HCT116 (cell line): ENCODE measurements at regions not wholly inside any gene's neighbourhood (a gene's known extent, or its start where the extent isn't known, plus 50 kb on each side); places are given as distances from the start of the nearest gene placed in this dataset.

Experiments used
- ATAC-seq: fragments of 200-7000 bp; cut with Tn5 transposase; 2 replicates; pipeline ENCODE4 v1.9.1; 2020; ENCODE audit warnings: mild to moderate bottlenecking, moderate library complexity
- BruUV-seq: library from RNA; stranded (reverse); fragments of 400-500 nt; replicated peaks from 2 replicates; lab custom pipeline; 2021; lab: Mats Ljungman, UMichigan
- CTCF ChIA-PET: fragments of 300-600 bp; sonication (Branson Sonifier 250); formaldehyde crosslinking; loops from one replicate; lab custom pipeline; 2021; ENCODE audit warnings: antibody characterized with exemption; lab: Charles Lee
- POLR2A ChIA-PET: fragments of 300-600, 350-600 bp; sonication (Branson Sonifier 250); formaldehyde crosslinking; loops from one replicate; lab custom pipeline; 2021; ENCODE audit warnings: antibody characterized with exemption; lab: Charles Lee
- RAD21 ChIA-PET, 2 experiments: fragments of 300-600 bp; sonication (Branson Sonifier 250); formaldehyde crosslinking; loops; one replicate each; lab custom pipeline; 2023; ENCODE audit warnings: low total read pairs in 2 of 2; ENCODE audit not compliant: uncharacterized antibody in 2 of 2, unreplicated experiment in 2 of 2, low non-redundant PET in 1 of 2; lab: Charles Lee
- DNase-seq: peaks from one replicate; pipeline ENCODE4 v3.0.0-alpha.2; 2010; ENCODE audit warnings: low read depth, low spot score
- H2AFZ ChIP-seq: fragments of 200-600 bp; shearing (Covaris generic), sonication (generic); 2 replicates; pipeline ENCODE4 v1.6.1; 2017; ENCODE audit warnings: low read depth, mixed run types, mixed read lengths, antibody characterized with exemption, low read length; ENCODE audit not compliant: poor library complexity, severe bottlenecking
- H3K27ac ChIP-seq: 2 replicates; pipeline ENCODE4 v1.5.1; 2012; ENCODE audit warnings: low read depth, low read length
- H3K27me3 ChIP-seq: fragments of 200-600 bp; sonication (generic); 2 replicates; pipeline ENCODE4 v1.6.1; 2016; ENCODE audit warnings: mixed run types, low read length, mixed read lengths; ENCODE audit not compliant: insufficient read depth
- H3K36me3 ChIP-seq, 2 experiments: fragments of 200-500 bp in 1 of 2; fragments of 200-600 bp in 1 of 2; sonication (Bioruptor generic) in 1 of 2; sonication (generic) in 1 of 2; 2 replicates each; pipeline versions ENCODE4 v1.5.1 to v1.6.1; 2014 to 2016; ENCODE audit warnings: low read length in 2 of 2, inconsistent platforms in 1 of 2, mixed read lengths in 1 of 2, mixed run types in 1 of 2; ENCODE audit not compliant: insufficient read depth in 2 of 2, control insufficient read depth in 1 of 2
- H3K4me1 ChIP-seq, 2 experiments: fragments of 200-600 bp in 1 of 2; sonication (generic) in 1 of 2; 2 replicates each; pipeline versions ENCODE4 v1.5.1 to v1.6.1; 2012 to 2017; ENCODE audit warnings: low read length in 2 of 2, inconsistent platforms in 1 of 2, mild to moderate bottlenecking in 1 of 2, mixed read lengths in 1 of 2, mixed run types in 1 of 2, moderate library complexity in 1 of 2; ENCODE audit not compliant: insufficient read depth in 2 of 2, control insufficient read depth in 1 of 2
- H3K4me2 ChIP-seq: fragments of 200-600 bp; sonication (generic); 2 replicates; pipeline ENCODE4 v1.6.1; 2017; ENCODE audit warnings: mixed run types, low read length, mixed read lengths
- H3K4me3 ChIP-seq, 2 experiments: fragments of 200-600 bp in 1 of 2; sonication (generic) in 1 of 2; replicated peaks in 1 of 2; 2 replicates each; pipeline ENCODE4 v1.5.1; 2011 to 2016; ENCODE audit warnings: low read length in 2 of 2, control low read depth in 1 of 2, low read depth in 1 of 2, mild to moderate bottlenecking in 1 of 2, mixed read lengths in 1 of 2, mixed run types in 1 of 2
- H3K79me2 ChIP-seq: fragments of 200-600 bp; sonication (generic); 2 replicates; pipeline ENCODE4 v1.6.1; 2017; ENCODE audit warnings: mild to moderate bottlenecking, mixed run types, low read length, moderate library complexity, mixed read lengths; ENCODE audit not compliant: insufficient read depth
- H3K9ac ChIP-seq: fragments of 200-600 bp; sonication (generic); 2 replicates; pipeline ENCODE4 v1.6.1; 2016; ENCODE audit warnings: low read length, mixed read lengths
- H3K9me2 ChIP-seq: fragments of 200-600 bp; sonication (generic), shearing (Covaris generic); 2 replicates; pipeline ENCODE4 v1.6.1; 2017; ENCODE audit warnings: mixed run types, mild to moderate bottlenecking, moderate library complexity; ENCODE audit not compliant: insufficient read depth
- H3K9me3 ChIP-seq, 2 experiments: fragments of 200-500 bp in 1 of 2; fragments of 200-600 bp in 1 of 2; sonication (Bioruptor generic) in 1 of 2; sonication (generic) in 1 of 2; 2 replicates each; pipeline ENCODE4 v1.6.1; 2014 to 2017; ENCODE audit warnings: low read length in 2 of 2, mixed read lengths in 2 of 2, inconsistent platforms in 1 of 2, low read depth in 1 of 2, mild to moderate bottlenecking in 1 of 2, mixed run types in 1 of 2, moderate library complexity in 1 of 2; ENCODE audit not compliant: control insufficient read depth in 1 of 2, insufficient read depth in 1 of 2
- H4K20me1 ChIP-seq: fragments of 200-600 bp; sonication (generic), shearing (Covaris generic); 2 replicates; pipeline ENCODE4 v1.6.1; 2017; ENCODE audit warnings: mixed run types, mild to moderate bottlenecking, moderate library complexity; ENCODE audit not compliant: insufficient read depth
- CBX3 ChIP-seq: IDR thresholded peaks from 2 replicates; pipeline ENCODE4 v1.6.1; 2012; ENCODE audit warnings: low read depth
- EGR1 ChIP-seq: IDR thresholded peaks from 2 replicates; pipeline ENCODE4 v1.6.1; 2012; ENCODE audit warnings: low read depth
- EZH2 ChIP-seq: fragments of 200-600 bp; sonication (generic); IDR thresholded peaks from 2 replicates; pipeline ENCODE4 v1.6.1; 2017; ENCODE audit warnings: antibody characterized with exemption, mixed run types
- EZH2phosphoT487 ChIP-seq: fragments of 200-600 bp; IDR thresholded peaks from 2 replicates; pipeline ENCODE4 v1.6.1; 2018; ENCODE audit warnings: antibody characterized with exemption, borderline replicate concordance
- FOSL1 ChIP-seq: IDR thresholded peaks from 2 replicates; pipeline ENCODE4 v1.6.1; 2012; ENCODE audit warnings: low read depth
- JUND ChIP-seq: IDR thresholded peaks from 2 replicates; pipeline ENCODE4 v1.6.1; 2012
- SP1 ChIP-seq: IDR thresholded peaks from 2 replicates; pipeline ENCODE4 v1.6.1; 2012; ENCODE audit warnings: low read depth
- SRF ChIP-seq: IDR thresholded peaks from 2 replicates; pipeline ENCODE4 v1.6.1; 2012; ENCODE audit warnings: low read depth
- TCF7L2 ChIP-seq: IDR thresholded peaks from 2 replicates; pipeline ENCODE4 v1.7.0; 2011; ENCODE audit warnings: borderline replicate concordance, inconsistent platforms; ENCODE audit not compliant: insufficient read depth, insufficient read length; ENCODE audit errors: extremely low read depth
- ZFX ChIP-seq: fragments of 450-650 bp; IDR thresholded peaks from 2 replicates; pipeline ENCODE4 v1.6.1; 2017
- ZNF274 ChIP-seq: fragments of 200-500 bp; sonication (Bioruptor generic); IDR thresholded peaks from 2 replicates; pipeline ENCODE4 v1.6.1; 2014; ENCODE audit warnings: mild to moderate bottlenecking, low read depth, low read length, inconsistent platforms
- intact Hi-C: fragments of 100-400 bp; cut with micrococcal nuclease; formaldehyde crosslinking; loops from 2 replicates; pipeline ENCODE4 v1.10.0; 2022

DNA sequence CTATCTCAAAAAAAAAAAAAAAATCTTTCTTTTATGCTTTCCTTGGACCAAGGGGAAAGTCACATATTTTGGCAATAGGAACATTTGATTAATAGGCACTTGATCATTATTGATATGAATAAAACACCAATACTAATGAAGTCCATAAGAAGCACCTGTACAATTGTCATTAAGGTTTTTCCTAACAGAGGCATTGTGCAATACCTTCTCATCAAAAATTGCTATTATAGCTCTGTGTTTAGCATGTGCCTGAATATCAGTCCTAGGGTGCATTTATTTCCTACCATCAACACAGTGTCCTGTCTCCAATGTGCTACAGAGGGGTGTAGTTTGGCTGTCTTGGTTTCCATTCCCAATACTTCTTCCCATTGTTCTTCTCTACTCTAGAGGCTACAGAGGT, 483.8 kb upstream of the SPRED2 start:
- no peak for DNase-seq
- no peak for TF ChIP-seq SP1
- no peaks in the 10 kb centered on the region for H3K4me1 ChIP-seq
- peaks cover 34% of the 10 kb centered on the region; the same call in 1 of the 2 replicates for H3K27me3 ChIP-seq
- no peaks in the 10 kb centered on the region for H3K9me2 ChIP-seq
- intact Hi-C loops = no loop called here
- H3K4me3 ChIP-seq = no peak overlapping the region
- H3K36me3 ChIP-seq = no peaks in the 10 kb centered on the region
- no TSS peak for BruUV-seq
- ChIA-PET POLR2A (no interaction called here), RAD21 (no interaction called here), CTCF (no interaction called here)
- no peak for ATAC-seq
- H3K9me3 ChIP-seq = no peaks in the 10 kb centered on the region
- no peak overlapping the region for H2AFZ ChIP-seq
- H3K79me2 ChIP-seq = no peaks in the 10 kb centered on the region
- no peaks in the 10 kb centered on the region for H4K20me1 ChIP-seq
- no peak overlapping the region for H3K9ac ChIP-seq
- no peak overlapping the region for H3K27ac ChIP-seq
- no peak overlapping the region for H3K4me2 ChIP-seq

DNA sequence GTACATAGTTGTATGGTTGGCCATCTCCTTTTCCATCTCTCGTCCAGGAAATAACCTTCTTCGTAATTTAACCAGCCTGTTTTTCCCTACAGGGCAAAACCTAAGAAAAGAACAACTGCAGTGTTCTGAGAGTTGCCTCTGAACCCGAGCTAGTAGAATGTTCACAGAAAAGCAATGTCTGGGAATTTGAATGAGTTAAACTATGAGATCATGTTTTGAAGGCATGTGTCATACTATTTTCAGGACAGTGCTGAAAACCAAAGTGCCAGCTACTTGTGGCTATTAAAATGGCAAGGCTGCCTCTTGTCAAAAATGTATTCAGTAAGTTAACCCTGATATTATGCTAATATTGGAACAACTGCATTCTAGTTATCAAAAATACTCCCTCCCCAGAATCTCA, 482.9 kb upstream of the SPRED2 start:
- no peak overlapping the region for H3K27ac ChIP-seq
- ChIA-PET RAD21 (no interaction called here), POLR2A (no interaction called here), CTCF (no interaction called here)
- no peak for DNase-seq
- H2AFZ ChIP-seq = no peak overlapping the region
- H3K27me3 ChIP-seq = peaks cover 34% of the 10 kb centered on the region; the same call in 1 of the 2 replicates
- no peak for ATAC-seq
- intact Hi-C loops = no loop called here
- H3K79me2 ChIP-seq = no peaks in the 10 kb centered on the region
- no peaks in the 10 kb centered on the region for H3K9me2 ChIP-seq
- TF ChIP-seq EZH2 (no peak), ZFX (no peak)
- TF ChIP-seq, all 23 proteins: peak for 0
- no TSS peak for BruUV-seq
- H3K4me1 ChIP-seq = no peaks in the 10 kb centered on the region
- no peak overlapping the region for H3K9ac ChIP-seq
- no peaks in the 10 kb centered on the region for H3K36me3 ChIP-seq
- no peaks in the 10 kb centered on the region for H4K20me1 ChIP-seq
- H3K4me2 ChIP-seq = no peak overlapping the region
- H3K9me3 ChIP-seq = no peaks in the 10 kb centered on the region
- no peak overlapping the region for H3K4me3 ChIP-seq

DNA sequence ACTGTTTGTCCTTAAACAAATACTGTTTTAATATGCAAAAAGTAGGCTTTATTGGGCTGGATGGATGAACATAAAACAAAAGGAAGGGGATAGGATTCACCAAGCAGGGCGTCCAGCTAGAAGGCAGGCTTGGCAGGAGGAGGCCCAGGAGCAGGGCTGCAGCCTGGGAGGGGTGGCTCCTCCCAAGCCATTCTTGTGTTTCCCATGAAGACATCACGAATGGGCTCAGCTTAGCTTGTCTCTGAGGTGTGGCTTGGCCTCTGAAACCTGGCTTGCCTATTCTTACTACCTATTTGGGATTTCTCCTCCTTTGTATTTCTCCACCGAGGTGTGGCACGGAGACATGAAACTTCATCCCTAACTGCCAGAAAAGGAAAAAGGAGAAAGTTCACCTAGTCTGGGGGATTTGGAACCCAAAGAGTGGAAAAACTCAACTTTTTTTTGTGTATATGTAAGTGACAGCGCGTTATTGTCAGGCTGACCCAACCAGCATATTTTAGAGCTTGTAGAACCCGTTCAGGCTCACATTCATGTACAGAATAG, 481.9 kb upstream of the SPRED2 start:
- no peaks in the 10 kb centered on the region for H3K79me2 ChIP-seq
- POLR2A ChIA-PET = no interaction called here
- intact Hi-C loops = no loop called here
- no peak for TF ChIP-seq JUND
- TF ChIP-seq EZH2phosphoT487 = no peak
- TF ChIP-seq EGR1 = no peak
- TF ChIP-seq FOSL1 = no peak
- TF ChIP-seq ZNF274 = no peak
- no peak for TF ChIP-seq TCF7L2
- TF ChIP-seq CBX3 = no peak
- TF ChIP-seq SRF = no peak
- TF ChIP-seq, all 23 proteins: peak for 0
- H3K4me1 ChIP-seq = no peaks in the 10 kb centered on the region
- H3K36me3 ChIP-seq = no peaks in the 10 kb centered on the region
- ATAC-seq = no peak
- H3K4me3 ChIP-seq = no peak overlapping the region
- no peak for DNase-seq
- ChIA-PET RAD21 (no interaction called here), CTCF (no interaction called here)
- no peak overlapping the region for H3K27ac ChIP-seq
- H3K4me2 ChIP-seq = no peak overlapping the region
- H3K27me3 ChIP-seq = peaks cover 32% of the 10 kb centered on the region; the same call in 1 of the 2 replicates
- no peaks in the 10 kb centered on the region for H3K9me2 ChIP-seq
- H3K9ac ChIP-seq = no peak overlapping the region
- H3K9me3 ChIP-seq = no peaks in the 10 kb centered on the region
- no TSS peak for BruUV-seq
- H2AFZ ChIP-seq = no peak overlapping the region
- H4K20me1 ChIP-seq = no peaks in the 10 kb centered on the region
